Adrenal gland (tissue), 9 donors: ENCODE measurements at regions not wholly inside any gene's neighbourhood (a gene's known extent, or its start where the extent isn't known, plus 50 kb on each side); places are given as distances from the start of the nearest gene placed in this dataset.

ENCODE experiments used
- DNase-seq, 7 donors: peaks; one replicate each; pipeline ENCODE4 v3.0.0-alpha.2; 2019 to 2020
- H3K27ac ChIP-seq, 5 donors: fragments of 200-600 bp; sonication (generic) in 4 of 5; 1 replicate in 3 of 5; 2 replicates in 2 of 5; pipeline versions ENCODE4 v1.5.1 to v1.8.0; 2016 to 2020; ENCODE audit warnings: mild to moderate bottlenecking in 1 of 5
- H3K27me3 ChIP-seq: fragments of 200-600 bp; 2 replicates; pipeline ENCODE4 v1.8.0; 2021
- H3K36me3 ChIP-seq, 2 donors: fragments of 200-600 bp; replicated peaks in 1 of 2; 1 replicate in 1 of 2; 2 replicates in 1 of 2; pipeline versions ENCODE4 v1.5.1 to v1.8.0; 2018 to 2022
- H3K4me1 ChIP-seq, 2 donors: fragments of 200-600 bp; replicated peaks in 1 of 2; 1 replicate in 1 of 2; 2 replicates in 1 of 2; pipeline versions ENCODE4 v1.5.1 to v1.8.0; 2018 to 2021
- H3K4me3 ChIP-seq, 4 donors: fragments of 200-600 bp; sonication (generic) in 3 of 4; one replicate each; pipeline ENCODE4 v1.5.1; 2016 to 2018
- H3K9me3 ChIP-seq, 3 donors: fragments of 200-600 bp; sonication (generic) in 1 of 3; replicated peaks in 1 of 3; 1 replicate in 2 of 3; 2 replicates in 1 of 3; pipeline versions ENCODE4 v1.5.1 to v1.8.0; 2016 to 2021
- POLR2A ChIP-seq, 2 donors: fragments of 450-650 bp; IDR thresholded peaks; one replicate each; pipeline ENCODE4 v1.6.1; 2017; ENCODE audit warnings: antibody characterized with exemption in 2 of 2, mild to moderate bottlenecking in 2 of 2, moderate library complexity in 1 of 2
- WGBS, 4 donors: extraction: QIAGEN DNeasy Blood & Tissue Kit in 2 of 4; methylation state at CpG; one replicate each; pipeline versions ENCODE4 v1.1.5 to v1.1.7; 2013 to 2017; 5-methylcytosine and 5-hydroxymethylcytosine counted together
- intact Hi-C, 2 donors: fragments of 100-400 bp; cut with DNase I; formaldehyde crosslinking; loops; one replicate each; pipeline versions ENCODE4 v1.14.1 to v1.15.0; 2022 to 2023
- TF ChIP-seq, protein P1 (sequence below), 6 experiments: fragments of 450-650 bp in 4 of 6; fragments of 200-600 bp in 2 of 6; sonication (generic) in 1 of 6; IDR thresholded peaks; 1 replicate in 5 of 6; 2 replicates in 1 of 6; pipeline versions ENCODE4 v1.5.1 to v1.8.0; 2016 to 2021; ENCODE audit warnings: antibody characterized with exemption in 6 of 6, mild to moderate bottlenecking in 2 of 6, moderate library complexity in 1 of 6
- donor health status: healthy with polysubstance abuse.
- donor health status: Bipolar disorder and iron deficiency.
- donor health status: DM: yes; HTN: yes; CAD: no.
- donor health status: DM: no; HTN: no; CAD: no.
- donor health status: DM: no; HTN: no; CAD: no.

DNA sequence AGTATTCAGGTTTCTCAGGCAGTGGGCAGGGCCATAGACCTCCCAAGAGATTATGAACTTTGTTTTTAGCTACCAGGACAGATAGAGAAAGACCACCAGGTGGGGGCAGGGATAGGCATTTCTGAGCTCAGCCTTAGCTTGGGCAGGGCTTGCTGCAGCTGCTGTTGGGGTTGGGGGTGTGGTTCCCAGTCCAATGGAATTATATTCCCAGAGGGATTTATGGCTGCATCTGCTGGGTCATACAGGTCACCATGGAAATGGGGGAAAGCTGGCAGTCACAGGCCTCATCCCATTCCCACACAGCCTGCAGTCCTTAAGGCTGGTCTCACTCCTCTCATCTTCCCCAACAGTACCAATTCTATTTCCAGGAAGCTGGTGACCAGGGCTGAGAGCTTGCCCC, 144.6 kb upstream of the ZPLD1 start:
- H3K9me3 ChIP-seq = no peaks in the 10 kb centered on the region
- intact Hi-C loops = no loop called here
- H3K27me3 ChIP-seq = no peaks in the 10 kb centered on the region
- no peak overlapping the region for H3K4me3 ChIP-seq
- no peaks in the 10 kb centered on the region for H3K36me3 ChIP-seq
- no peak overlapping the region for H3K27ac ChIP-seq
- no peaks in the 10 kb centered on the region for H3K4me1 ChIP-seq
- DNase-seq = no peak
- TF ChIP-seq, protein P1, sequence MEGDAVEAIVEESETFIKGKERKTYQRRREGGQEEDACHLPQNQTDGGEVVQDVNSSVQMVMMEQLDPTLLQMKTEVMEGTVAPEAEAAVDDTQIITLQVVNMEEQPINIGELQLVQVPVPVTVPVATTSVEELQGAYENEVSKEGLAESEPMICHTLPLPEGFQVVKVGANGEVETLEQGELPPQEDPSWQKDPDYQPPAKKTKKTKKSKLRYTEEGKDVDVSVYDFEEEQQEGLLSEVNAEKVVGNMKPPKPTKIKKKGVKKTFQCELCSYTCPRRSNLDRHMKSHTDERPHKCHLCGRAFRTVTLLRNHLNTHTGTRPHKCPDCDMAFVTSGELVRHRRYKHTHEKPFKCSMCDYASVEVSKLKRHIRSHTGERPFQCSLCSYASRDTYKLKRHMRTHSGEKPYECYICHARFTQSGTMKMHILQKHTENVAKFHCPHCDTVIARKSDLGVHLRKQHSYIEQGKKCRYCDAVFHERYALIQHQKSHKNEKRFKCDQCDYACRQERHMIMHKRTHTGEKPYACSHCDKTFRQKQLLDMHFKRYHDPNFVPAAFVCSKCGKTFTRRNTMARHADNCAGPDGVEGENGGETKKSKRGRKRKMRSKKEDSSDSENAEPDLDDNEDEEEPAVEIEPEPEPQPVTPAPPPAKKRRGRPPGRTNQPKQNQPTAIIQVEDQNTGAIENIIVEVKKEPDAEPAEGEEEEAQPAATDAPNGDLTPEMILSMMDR (IDR thresholded peaks at IDR 0.05) = no peak
- no peak for TF ChIP-seq POLR2A (IDR thresholded peaks at IDR 0.05)

DNA sequence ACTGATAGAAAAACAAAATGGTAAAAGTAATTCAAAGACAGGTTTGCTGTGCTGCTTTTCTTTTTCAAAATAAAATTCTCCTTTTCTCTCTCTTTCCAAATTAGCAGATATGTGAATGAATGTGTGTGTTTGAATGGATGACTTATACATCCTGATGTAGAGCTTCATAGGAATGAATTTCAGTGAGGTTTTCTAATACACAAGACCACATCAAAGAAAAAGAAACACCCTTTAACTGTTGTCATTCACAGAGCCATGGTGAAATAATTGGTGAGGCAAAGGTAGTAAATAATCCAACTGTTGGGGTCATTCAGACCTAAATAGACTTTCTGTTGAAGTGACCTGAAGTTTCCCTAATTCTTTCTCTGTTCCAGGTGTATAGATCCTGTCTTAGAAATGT, 139.1 kb upstream of the ZPLD1 start:
- Histone ChIP-seq H3K4me1 (no peaks in the 10 kb centered on the region), H3K27ac (no peak overlapping the region), H3K9me3 (no peaks in the 10 kb centered on the region), H3K4me3 (no peak overlapping the region), H3K36me3 (no peaks in the 10 kb centered on the region), H3K27me3 (no peaks in the 10 kb centered on the region)
- intact Hi-C loops = no loop called here
- DNase-seq = no peak
- no peak for TF ChIP-seq POLR2A (IDR thresholded peaks at IDR 0.05)
- TF ChIP-seq, protein P1 (IDR thresholded peaks at IDR 0.05) = no peak

DNA sequence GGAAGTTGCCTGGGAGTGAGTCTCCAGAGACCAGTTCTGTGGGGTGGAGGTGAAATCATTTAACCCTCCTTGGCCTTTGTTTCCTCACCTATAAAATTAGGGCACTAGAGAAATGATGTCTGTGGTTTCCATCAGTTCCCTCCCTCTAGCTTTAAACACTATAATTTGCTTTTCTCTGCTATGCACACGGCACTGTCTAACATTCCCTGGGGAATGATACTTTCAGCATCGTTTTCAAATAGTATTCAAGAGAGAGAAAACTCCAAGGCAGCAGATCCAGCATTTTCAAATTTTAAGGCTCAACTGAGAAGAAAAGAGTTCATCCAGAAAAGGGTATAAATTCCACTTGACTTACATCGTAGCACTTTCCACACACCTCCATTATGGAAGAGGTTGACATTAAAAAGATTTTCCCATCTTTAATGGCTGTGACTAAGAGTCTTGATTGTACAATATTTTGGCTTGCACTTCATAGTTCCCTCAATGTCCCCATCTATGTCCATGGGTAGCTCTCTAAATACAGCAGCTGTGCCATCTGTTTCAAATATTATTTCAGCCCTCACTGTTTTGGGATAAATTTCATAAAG, 137.7 kb upstream of the ZPLD1 start:
- no peak overlapping the region for H3K27ac ChIP-seq
- H3K36me3 ChIP-seq = no peaks in the 10 kb centered on the region
- intact Hi-C loops = no loop called here
- TF ChIP-seq, protein P1 (IDR thresholded peaks at IDR 0.05) = no peak
- no peak for TF ChIP-seq POLR2A (IDR thresholded peaks at IDR 0.05)
- H3K4me3 ChIP-seq = no peak overlapping the region
- no peaks in the 10 kb centered on the region for H3K4me1 ChIP-seq
- no peaks in the 10 kb centered on the region for H3K9me3 ChIP-seq
- WGBS, 4 donors = 56 to 65% (median 62%) methylated on average over 3 of the region's 3 CpGs
- no peak for DNase-seq
- H3K27me3 ChIP-seq = no peaks in the 10 kb centered on the region

DNA sequence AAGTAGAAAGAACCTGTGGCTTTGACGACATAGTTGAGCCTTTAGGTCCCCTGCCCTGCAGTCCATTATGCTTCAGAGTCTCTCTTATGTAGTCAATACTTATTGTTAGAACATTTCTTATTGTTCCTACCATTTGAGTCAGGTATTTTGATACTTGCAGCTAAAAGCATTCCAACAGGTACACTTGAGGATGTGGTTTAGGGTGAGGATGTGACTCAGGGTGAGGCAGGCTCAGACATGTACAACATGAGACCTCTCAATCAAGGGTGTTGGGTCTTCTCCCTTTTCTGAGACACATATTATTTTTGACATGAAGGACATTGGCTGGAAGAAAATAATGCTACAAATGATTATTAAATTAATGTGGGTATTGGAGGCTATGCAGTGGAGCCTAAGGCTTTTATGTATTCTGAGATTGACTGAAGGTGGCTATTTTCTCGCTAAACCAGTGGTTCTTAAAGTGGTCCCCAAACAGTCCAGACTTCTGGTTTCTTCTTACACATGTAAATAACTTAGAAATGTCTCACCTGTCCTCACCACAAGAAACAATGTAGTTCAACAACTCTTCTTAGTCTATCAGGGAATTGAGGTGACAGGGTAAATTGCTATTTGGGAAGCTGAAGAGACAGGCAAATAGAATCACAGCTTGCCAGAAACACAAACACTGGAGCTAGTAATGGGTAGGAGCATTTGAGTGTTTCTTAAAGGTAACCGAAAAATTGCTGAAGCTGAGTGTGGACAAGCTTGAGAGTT, 135.5 kb upstream of the ZPLD1 start:
- Histone ChIP-seq H3K36me3 (no peaks in the 10 kb centered on the region), H3K27me3 (no peaks in the 10 kb centered on the region), H3K27ac (no peak overlapping the region), H3K4me3 (no peak overlapping the region), H3K9me3 (no peaks in the 10 kb centered on the region), H3K4me1 (no peaks in the 10 kb centered on the region)
- TF ChIP-seq, protein P1 (IDR thresholded peaks at IDR 0.05) = no peak
- TF ChIP-seq POLR2A (IDR thresholded peaks at IDR 0.05) = no peak
- intact Hi-C loops = no loop called here
- WGBS, 4 donors = 69 to 87% (median 81%) methylated on average over 3 of the region's 3 CpGs
- DNase-seq = no peak
